ENCODE measurements at regions not wholly inside any gene's neighbourhood (a gene's known extent, or its start where the extent isn't known, plus 50 kb on each side); places are given as distances from the start of the nearest gene placed in this dataset.
"Not testable (repeated sequence)": the region's sequence is repeated elsewhere in the genome, so short reads cannot be mapped to it uniquely, and the experiment has no call there.

DNA sequence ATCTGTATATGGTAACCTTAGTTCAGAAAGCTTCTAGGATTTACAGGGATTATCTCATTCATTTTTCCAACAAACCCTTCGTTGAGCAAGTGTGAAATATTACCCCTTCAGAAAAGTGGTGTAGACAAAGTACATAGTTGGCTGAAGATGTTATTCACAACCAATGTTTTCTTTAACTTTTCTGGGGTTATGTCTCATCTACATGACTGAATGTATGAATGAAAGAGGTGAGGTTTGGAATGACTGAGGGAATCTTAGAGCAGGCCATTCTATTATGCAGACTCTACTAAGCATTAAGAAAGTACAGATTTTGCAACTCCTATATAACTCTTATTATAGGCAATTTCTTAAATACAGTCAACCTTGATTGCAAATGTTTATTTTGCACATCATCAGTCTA lies 167.2 kb downstream of the NDFIP2 start:
- DNase-seq = no peak

DNA sequence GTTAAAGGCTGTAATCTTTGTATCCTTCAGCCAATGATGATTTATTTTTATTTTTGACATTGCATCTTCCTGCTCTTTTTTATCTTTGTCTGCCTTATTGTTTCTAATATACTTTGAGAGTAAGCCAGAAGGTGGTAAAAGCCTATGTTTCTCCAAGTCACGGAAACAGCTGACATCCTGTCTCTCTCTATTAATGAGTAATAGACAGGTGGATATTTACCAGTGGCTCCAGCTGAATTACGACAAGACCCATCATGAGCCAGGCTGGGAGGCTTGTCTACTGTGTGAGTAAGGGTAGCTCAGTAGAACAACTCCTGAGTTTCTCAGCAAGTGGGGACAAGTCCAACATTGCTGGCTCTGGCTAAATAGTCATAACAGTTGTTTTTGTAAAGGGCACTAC lies 166.6 kb downstream of the NDFIP2 start:
- DNase-seq = peak; percentile 11

DNA sequence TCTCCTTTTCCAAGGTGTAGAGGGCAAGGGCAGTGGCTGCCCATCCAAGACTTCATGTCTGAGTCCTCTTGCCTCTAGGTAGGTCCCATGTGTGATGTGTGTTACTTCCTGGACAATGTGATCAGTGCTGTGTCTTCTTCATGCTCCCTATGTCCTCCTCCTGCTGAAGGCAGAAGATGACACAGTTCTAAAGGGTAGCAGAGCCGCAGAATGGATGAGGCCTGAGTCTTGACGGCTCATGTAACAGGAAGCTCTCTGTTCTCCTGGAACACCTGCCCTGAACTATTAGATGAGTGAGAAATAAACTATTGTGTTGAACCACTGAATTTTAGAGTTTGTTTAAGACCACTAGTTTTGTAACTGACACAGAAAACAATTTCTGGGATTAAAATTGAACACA lies 165.9 kb downstream of the NDFIP2 start:
- no peak for DNase-seq

DNA sequence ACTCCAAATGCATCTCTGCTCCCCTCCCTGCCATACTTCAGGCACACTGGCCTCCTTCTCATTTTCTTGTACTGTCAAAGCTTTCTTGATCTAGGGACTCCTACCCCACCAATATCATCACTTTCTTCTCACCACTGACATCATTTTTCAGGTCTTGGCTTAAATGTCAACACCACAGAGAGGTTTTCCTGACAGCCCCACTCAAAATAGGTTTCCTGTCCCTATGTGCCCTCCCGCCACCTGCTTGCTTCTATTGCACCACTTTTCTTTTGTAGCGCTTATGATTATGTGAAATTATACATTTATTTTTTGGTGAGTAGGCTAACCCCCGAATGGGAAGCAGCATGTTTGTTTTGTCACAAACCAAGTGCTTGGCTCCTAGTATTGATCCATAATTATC lies 164.6 kb downstream of the NDFIP2 start:
- no peak for DNase-seq

DNA sequence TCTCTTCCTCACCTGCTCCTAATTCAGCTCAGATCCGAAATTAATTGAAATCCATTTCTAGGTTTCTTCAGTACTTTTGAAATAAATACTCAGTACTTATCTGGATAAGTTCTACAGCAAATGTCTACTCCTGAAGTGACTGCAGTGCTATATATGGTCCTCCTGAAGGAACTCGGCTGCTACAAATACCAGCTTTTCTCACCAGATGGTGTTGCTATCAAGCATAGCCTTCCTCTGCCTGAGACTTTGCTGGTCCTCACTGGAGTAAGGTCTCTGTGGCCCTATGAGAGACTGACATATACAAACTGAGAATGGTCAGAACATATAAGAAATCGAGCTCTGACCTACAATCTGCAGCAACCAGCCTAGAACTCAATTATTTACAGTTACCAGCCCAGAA lies 161.6 kb downstream of the NDFIP2 start:
- no peak for DNase-seq

DNA sequence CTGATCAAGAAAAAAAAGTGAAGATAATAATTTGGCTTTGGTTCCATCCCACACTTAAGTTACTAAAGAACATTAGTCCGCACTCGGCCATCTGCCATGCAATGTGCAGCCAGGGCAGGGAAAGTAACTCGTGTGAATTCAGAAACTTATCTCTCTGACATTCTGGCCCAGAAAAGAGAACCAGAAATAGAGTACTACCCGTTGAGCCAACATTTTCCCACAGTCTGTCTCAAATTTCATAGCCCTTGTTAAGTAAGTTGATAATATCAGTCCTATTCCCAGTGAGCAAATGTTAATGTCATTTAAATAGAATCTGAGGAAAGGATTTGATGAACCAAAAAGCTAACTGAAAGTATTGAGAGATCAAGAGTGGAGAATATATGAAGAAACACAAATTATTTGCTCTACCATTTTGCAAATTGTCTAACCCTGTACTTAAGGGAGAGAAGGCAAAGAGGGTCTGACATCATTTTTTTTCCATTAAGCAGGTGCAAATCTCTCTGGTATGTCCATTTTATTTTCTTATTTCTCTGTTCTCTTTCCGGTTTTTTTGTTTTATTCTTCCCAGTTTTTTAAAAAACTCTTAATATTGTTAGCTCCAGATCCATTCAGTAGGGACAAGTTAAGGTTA lies 156.3 kb downstream of the NDFIP2 start:
- no peak for DNase-seq

DNA sequence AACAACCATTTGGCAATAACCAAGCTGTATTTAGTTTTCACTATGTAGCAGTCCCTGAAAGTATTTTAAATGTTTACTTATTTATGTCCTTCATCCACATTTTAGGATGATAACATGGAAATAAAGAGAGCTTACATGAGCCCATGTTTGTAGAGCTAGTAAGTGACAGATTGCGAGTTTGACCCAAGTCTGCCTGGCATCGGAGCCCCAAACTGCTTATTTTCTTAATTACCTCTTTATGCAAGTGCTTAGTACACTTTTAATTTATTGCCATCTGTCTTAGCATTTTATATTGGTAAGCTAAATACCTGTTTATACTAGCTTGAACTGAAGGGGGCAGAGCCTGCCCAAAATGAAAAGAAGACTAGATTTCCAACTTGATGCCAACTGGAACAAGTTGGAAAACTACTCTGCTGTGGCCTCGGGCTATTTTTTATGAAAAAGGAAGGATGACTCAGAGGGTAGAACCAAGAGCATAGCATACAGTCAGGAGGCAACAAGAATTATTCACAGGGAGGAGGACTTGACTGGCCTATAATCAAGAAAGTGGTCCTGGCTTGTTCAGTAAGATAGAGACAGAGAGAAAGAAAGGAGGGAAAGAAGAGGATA lies 150.2 kb downstream of the NDFIP2 start:
- DNase-seq = no peak

DNA sequence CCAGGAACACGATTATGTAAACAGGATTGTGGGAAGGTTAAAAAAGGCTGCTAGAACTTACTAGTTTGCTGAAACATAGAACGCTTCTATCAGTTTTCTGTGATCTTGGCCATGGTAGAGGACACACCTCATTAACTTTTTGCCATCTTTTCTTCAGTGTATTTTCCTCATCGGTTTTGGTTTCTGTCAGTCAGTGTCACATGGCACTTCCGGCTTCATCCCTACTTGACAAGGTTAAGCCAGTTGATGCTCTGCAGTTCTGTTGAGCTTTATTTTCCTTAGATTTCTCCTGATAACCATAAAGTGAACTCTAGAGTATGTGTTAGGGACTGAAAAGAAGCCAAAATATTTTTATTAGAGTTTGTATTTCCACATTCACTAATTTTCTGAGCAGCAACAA lies 147.5 kb downstream of the NDFIP2 start:
- no peak for DNase-seq

DNA sequence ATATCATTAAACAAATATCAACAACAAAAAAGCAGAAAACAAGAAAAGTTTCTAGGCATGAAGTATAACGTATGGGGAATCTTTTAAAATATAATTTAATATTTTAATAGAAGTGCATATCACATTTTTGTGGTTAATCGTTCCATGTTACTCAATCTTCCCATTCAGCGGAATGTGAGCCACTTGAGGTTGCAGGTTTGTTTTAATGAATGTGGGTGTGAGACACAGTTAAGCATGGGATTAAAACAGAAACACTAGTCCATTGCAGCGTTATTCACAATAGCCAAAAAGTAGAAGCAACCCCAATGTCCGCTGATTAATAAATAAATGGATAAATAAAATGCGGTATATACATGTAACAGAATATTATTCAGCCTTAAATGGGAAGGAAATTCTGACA lies 146.0 kb downstream of the NDFIP2 start:
- no peak for DNase-seq

DNA sequence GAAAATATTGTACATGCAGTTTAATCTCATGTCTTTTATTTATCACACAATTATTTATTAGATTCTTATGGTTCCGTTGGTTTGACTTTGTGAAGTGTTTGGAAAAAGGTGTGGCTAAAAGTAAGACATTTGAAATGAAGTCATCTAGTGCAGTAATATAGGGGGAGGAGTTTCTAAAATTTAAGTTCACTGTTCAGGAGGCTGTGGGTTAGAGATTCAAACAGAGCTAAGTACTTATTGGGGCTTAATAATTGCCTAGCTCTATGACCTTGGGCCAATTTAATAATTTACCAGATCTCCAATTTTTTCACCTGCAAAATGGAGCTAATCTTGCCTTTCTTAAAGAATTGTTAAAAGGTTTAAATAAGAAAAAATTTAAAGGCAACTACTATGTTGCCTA lies 144.6 kb downstream of the NDFIP2 start:
- no peak for DNase-seq

DNA sequence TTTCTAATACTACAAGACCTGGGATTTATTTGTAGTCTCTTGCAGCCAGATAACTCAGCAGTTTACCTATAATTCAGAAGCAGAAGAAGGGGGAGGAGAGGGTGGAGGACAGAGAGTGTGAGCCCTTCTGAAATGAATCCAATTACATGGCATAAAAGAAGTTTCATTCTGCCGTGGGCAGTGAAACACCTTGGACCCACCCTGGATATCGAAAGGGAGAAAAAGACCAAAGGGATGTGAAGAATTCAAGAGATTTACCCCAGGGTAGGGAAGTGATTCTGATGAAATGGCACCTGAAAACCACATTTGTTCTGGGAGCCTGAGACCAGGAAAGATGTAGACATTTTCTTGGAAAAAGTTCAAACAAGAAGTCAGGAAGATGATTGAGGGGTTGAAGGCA lies 140.9 kb downstream of the NDFIP2 start:
- no peak for DNase-seq

DNA sequence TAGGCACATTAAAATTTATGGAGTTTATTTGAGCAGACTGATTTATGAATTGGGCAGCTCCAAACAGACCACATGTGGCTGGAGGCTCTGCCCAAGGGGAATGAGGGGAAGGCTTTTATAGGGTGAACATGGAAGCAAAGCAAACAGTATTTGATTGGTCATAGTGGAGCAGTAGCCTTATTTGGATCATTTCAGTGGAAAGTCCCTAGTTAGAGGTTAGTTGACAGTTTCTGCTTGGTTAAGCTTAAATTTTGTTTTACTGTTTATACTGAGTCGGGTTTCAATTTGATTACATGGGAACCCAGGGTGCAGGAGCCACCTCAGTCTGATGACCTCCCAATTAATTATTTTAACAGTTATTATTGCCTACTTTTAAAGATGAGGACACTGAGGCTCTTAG lies 140.5 kb downstream of the NDFIP2 start:
- DNase-seq = no peak

DNA sequence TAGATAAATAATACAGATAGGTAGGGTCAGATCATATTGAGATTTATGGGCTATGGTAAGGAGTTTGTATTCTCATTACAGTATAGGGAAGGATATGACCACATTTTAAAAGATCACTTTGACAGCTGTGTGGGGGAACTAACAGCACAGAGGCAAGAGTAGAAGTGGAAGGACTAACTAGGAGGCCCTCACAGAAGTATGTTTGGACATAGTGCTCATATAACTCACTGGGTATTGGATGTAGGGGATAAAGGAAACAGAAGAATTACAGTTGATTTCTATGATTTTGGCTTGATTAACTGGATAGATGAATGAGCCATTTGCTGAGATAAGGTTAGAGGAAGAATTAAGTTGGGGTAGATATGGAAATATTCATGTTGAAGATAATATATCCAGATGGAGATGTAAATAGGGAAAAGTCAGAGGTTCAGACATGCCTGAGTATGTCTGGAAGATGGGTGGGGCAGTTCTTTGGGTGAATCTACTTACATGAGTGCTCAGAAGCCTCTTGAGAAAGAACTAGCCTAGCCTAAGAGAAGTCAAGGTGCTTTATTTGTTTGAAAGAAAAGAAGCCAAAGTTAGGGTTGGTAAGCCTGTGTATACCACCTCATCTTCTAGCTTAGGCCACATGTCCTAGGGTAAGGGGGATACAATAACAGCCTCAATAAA lies 133.4 kb downstream of the NDFIP2 start:
- no peak for DNase-seq

DNA sequence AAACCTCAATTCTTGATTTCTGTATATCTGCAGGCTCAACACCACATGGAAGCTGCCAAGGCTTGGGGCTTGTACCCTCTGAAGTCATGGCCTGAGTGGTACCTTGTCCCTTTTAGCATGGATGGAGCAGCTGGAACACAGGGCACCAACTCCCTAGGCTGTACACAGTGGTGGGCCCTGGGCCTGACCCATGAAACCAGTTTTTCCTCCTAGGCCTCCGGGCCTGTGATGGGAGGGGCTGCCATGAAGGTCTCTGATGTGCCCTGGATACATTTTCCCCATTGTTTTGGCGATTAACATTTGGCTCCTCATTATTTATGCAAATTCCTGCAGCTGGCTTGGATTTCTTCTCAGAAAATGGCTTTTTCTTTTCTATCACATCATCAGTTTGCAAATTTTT lies 131.6 kb downstream of the NDFIP2 start:
- DNase-seq = no peak

DNA sequence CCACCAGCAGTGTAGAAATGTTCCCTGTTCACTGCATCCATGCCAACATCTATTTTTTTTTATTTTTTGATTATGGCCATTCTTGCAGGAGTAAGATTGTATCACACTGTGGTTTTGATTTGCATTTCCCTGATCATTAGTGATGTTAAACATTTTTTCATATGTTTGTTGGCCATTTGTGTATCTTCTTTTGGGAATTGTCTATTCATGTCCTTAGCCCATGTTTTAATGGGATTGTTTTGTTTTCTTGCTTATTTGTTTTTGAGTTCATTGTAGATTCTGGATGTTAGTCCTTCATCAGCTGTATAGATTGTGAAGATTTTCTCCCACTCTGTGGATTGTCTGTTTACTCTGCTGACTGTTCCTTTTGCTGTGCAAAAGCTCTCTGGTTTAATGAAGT lies 126.9 kb downstream of the NDFIP2 start:
- DNase-seq = not testable (repeated sequence)

All from NCI-H2081 treated with DMSO at 0.1 percent for 48 hours (cell line).